ENCODE measurements at regions not wholly inside any gene's neighbourhood (a gene's known extent, or its start where the extent isn't known, plus 50 kb on each side); places are given as distances from the start of the nearest gene placed in this dataset.
"Not testable (repeated sequence)": the region's sequence is repeated elsewhere in the genome, so short reads cannot be mapped to it uniquely, and the experiment has no call there.

GRCh38 chr7:156374335-156374734 is 266.2 kb upstream of the RNF32 start:
- Histone ChIP-seq H3K9me3 (peaks cover 0 to 6% of the 10 kb centered on the region in 2 donors), H3K4me3 (no peak overlapping the region), H3K4me1 (no peaks in the 10 kb centered on the region), H3K27ac (no peak overlapping the region), H3K36me3 (no peaks in the 10 kb centered on the region), H3K27me3 (no peaks in the 10 kb centered on the region)
- no peak for DNase-seq (ENCODE audit: low spot score in 2 of 2)
- TF ChIP-seq CTCF (IDR thresholded peaks at IDR 0.05), result no peak
- intact Hi-C loops (cut with DNase I), result no loop called here

GRCh38 chr7:156369929-156370328 is 270.6 kb upstream of the RNF32 start:
- intact Hi-C loops (cut with DNase I); H3K36me3 ChIP-seq; H3K27ac ChIP-seq; DNase-seq (ENCODE audit: low spot score in 2 of 2); H3K4me3 ChIP-seq; H3K4me1 ChIP-seq; H3K27me3 ChIP-seq; H3K9me3 ChIP-seq: not testable (repeated sequence)

GRCh38 chr7:156368053-156368843 is 272.3 kb upstream of the RNF32 start:
- Histone ChIP-seq H3K4me3 (no peak overlapping the region), H3K9me3 (peaks cover 0 to 6% of the 10 kb centered on the region in 2 donors), H3K27me3 (no peaks in the 10 kb centered on the region), H3K27ac (no peak overlapping the region), H3K36me3 (no peaks in the 10 kb centered on the region), H3K4me1 (no peaks in the 10 kb centered on the region)
- DNase-seq (ENCODE audit: low spot score in 2 of 2), result no peak
- intact Hi-C loops (cut with DNase I), result no loop called here
- TF ChIP-seq CTCF (IDR thresholded peaks at IDR 0.05), result no peak

- H3K27ac ChIP-seq, result no peak overlapping the region
- H3K4me1 ChIP-seq, result no peaks in the 10 kb centered on the region
- DNase-seq (ENCODE audit: low spot score in 2 of 2), result no peak
- H3K4me3 ChIP-seq, result no peak overlapping the region
- no peaks in the 10 kb centered on the region for H3K36me3 ChIP-seq
- intact Hi-C loops (cut with DNase I), result no loop called here
- no peaks in the 10 kb centered on the region for H3K9me3 ChIP-seq
- TF ChIP-seq CTCF (IDR thresholded peaks at IDR 0.05), result no peak
- no peaks in the 10 kb centered on the region for H3K27me3 ChIP-seq
Observed at GRCh38 chr7:156363751-156364150, 276.8 kb upstream of the RNF32 start.

GRCh38 chr7:156360835-156361234 is 279.7 kb upstream of the RNF32 start:
- Histone ChIP-seq H3K4me1 (no peaks in the 10 kb centered on the region), H3K9me3 (no peaks in the 10 kb centered on the region), H3K4me3 (no peak overlapping the region), H3K27me3 (no peaks in the 10 kb centered on the region), H3K36me3 (no peaks in the 10 kb centered on the region), H3K27ac (no peak overlapping the region)
- DNase-seq (ENCODE audit: low spot score in 2 of 2), result no peak
- intact Hi-C loops (cut with DNase I), result no loop called here
- TF ChIP-seq CTCF (IDR thresholded peaks at IDR 0.05), result no peak

- H3K4me1 ChIP-seq, result no peaks in the 10 kb centered on the region
- no peak overlapping the region for H3K27ac ChIP-seq
- no peak overlapping the region for H3K4me3 ChIP-seq
- intact Hi-C loops (cut with DNase I), result no loop called here
- H3K36me3 ChIP-seq, result no peaks in the 10 kb centered on the region
- no peak for DNase-seq (ENCODE audit: low spot score in 2 of 2)
- H3K27me3 ChIP-seq, result no peaks in the 10 kb centered on the region
- no peak for TF ChIP-seq CTCF (IDR thresholded peaks at IDR 0.05)
- no peaks in the 10 kb centered on the region for H3K9me3 ChIP-seq
Observed at GRCh38 chr7:156356551-156356950, 284.0 kb upstream of the RNF32 start.
